ENCODE measurements at regions not wholly inside any gene's neighbourhood (a gene's known extent, or its start where the extent isn't known, plus 50 kb on each side); places are given as distances from the start of the nearest gene placed in this dataset.

DNA sequence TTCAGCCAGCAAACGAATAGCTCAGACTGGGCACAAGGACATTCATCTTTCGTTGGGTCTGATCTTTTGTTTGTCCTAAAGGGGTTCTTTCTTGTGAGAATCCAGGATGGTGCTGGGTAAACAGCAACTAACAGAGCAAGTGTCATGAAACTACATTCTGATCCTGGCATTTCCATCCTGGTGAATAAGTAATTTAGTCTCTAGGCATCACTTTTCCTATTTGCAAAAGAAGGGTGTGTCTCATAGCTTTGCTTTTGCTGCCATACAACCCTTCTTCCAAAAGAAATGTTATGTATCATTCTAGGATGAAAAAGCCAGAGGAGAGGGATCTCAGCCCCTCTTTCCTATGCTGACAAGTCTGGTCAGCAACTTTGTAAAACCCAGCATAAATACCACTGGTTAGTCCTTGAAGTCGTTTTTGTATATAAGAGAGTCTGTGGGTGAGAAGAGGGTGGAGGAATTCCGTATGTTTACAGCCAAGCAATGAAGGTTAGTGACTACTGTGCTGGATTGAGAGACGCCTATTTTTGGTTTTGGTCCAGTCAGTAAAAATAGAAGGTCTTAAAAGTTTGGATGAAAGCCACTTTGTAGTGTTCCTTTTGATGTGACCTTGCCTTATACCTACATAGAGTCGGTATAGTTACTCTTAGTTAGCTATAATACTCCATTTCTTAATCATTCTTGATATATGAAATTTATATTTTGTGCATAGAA lies 88.4 kb upstream of the SLC25A13 start:
- Histone ChIP-seq H3K4me1 (ENCODE audit: insufficient read depth, low read length) (no peaks in the 10 kb centered on the region; the same call in 1 of the 2 replicates), H3K79me2 (ENCODE audit: insufficient read depth, low read length) (no peaks in the 10 kb centered on the region), H4K5ac (ENCODE audit: insufficient read length, low read depth, low read length) (no peak overlapping the region), H3K27ac (ENCODE audit: insufficient read length, low read depth, low read length) (no peak overlapping the region), H2BK12ac (ENCODE audit: insufficient read length, low read depth, low read length) (no peak overlapping the region), H3K9me3 (ENCODE audit: control insufficient read depth, low read depth, low read length) (no peaks in the 10 kb centered on the region), H3K14ac (ENCODE audit: insufficient read depth, low read length) (no peak overlapping the region), H3K79me1 (ENCODE audit: insufficient read depth, low read depth, low read length, poor library complexity, severe bottlenecking) (no peaks in the 10 kb centered on the region), H3K18ac (ENCODE audit: insufficient read length, low read depth, low read length) (no peak overlapping the region), H3K9ac (ENCODE audit: extremely low read depth, insufficient read length, low read length) (no peak overlapping the region), H4K8ac (replicated peaks; ENCODE audit: insufficient read length, low read depth, low read length) (no peak overlapping the region), H2BK120ac (ENCODE audit: low read depth, low read length, poor library complexity, severe bottlenecking) (no peak overlapping the region), H3K23ac (ENCODE audit: insufficient read length, low read depth, low read length) (no peak overlapping the region), H4K20me1 (ENCODE audit: control insufficient read depth, insufficient read depth, insufficient read length) (no peaks in the 10 kb centered on the region), H3K27me3 (ENCODE audit: insufficient read depth, low read length) (no peaks in the 10 kb centered on the region), H2BK15ac (ENCODE audit: low read depth, low read length) (no peak overlapping the region), H3K23me2 (ENCODE audit: insufficient read length, low read depth, low read length, poor library complexity, severe bottlenecking) (no peaks in the 10 kb centered on the region), H3K4ac (ENCODE audit: low read depth, low read length) (no peak overlapping the region), H4K91ac (ENCODE audit: insufficient read length, low read depth, low read length) (no peak overlapping the region), H2AK5ac (ENCODE audit: insufficient read length, low read length) (no peak overlapping the region), H2AFZ (ENCODE audit: low read length) (no peak overlapping the region), H3K56ac (ENCODE audit: insufficient read length, low read depth, low read length) (no peak overlapping the region), H3K4me2 (ENCODE audit: insufficient read depth, insufficient read length, low read length) (no peak overlapping the region), H2BK20ac (ENCODE audit: low read depth, low read length, poor library complexity, severe bottlenecking) (no peak overlapping the region), H3T11ph (ENCODE audit: low read length) (no peak overlapping the region), H2BK5ac (ENCODE audit: insufficient read length, low read length) (no peak overlapping the region)
- Mint-ChIP-seq H3K27ac (no peak overlapping the region), H3K4me3 (no peak overlapping the region), H3K27me3 (ENCODE audit: low read depth) (peaks cover 2% of the 10 kb centered on the region; the same call in 1 of the 2 replicates), H3K36me3 (ENCODE audit: insufficient read depth in 1 of 3, low read depth in 3 of 3) (no peaks in the 10 kb centered on the region), H3K4me1 (peaks cover 3% of the 10 kb centered on the region in 2 experiments), H3K9me3 (no peaks in the 10 kb centered on the region)
- no CpG with 5 or more reads among the region's 6 CpGs for WGBS (ENCODE audit: extremely low coverage, insufficient read length, low lambda C conversion rate)
- TF ChIP-seq, protein P1, sequence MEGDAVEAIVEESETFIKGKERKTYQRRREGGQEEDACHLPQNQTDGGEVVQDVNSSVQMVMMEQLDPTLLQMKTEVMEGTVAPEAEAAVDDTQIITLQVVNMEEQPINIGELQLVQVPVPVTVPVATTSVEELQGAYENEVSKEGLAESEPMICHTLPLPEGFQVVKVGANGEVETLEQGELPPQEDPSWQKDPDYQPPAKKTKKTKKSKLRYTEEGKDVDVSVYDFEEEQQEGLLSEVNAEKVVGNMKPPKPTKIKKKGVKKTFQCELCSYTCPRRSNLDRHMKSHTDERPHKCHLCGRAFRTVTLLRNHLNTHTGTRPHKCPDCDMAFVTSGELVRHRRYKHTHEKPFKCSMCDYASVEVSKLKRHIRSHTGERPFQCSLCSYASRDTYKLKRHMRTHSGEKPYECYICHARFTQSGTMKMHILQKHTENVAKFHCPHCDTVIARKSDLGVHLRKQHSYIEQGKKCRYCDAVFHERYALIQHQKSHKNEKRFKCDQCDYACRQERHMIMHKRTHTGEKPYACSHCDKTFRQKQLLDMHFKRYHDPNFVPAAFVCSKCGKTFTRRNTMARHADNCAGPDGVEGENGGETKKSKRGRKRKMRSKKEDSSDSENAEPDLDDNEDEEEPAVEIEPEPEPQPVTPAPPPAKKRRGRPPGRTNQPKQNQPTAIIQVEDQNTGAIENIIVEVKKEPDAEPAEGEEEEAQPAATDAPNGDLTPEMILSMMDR (conservative IDR thresholded peaks at IDR 0.05), result no peak
- DNase-seq, result no peak
